NCI-H1048 (cell line): ENCODE measurements at regions not wholly inside any gene's neighbourhood (a gene's known extent, or its start where the extent isn't known, plus 50 kb on each side); places are given as distances from the start of the nearest gene placed in this dataset.
"Not testable (repeated sequence)": the region's sequence is repeated elsewhere in the genome, so short reads cannot be mapped to it uniquely, and the experiment has no call there.

ENCODE experiments used
- DNase-seq: peaks from one replicate; lab custom pipeline; 2025; lab: John Stamatoyannopoulos, UW

GRCh38 chr10:4294996-4295792 is 510.2 kb upstream of the KLF6 start:
- DNase-seq = no peak

DNA sequence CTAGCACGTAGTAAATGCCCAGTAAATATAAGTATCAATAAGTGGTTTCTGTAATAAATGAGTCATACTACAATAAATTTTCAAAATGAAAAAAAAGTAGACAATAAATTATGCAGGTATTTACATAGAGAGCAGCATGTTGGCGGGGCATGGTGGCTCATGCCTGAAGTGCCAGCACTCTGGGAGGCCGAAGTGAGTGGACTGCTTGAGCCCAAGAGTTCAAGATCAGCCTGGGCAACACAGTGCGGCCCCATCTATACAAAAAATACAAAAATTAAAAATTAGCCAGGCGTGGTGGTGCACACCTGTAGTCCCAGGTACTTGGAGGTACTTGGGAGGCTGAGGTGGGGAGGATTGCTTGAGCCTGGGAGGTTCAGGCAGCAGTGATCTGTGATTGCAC is 509.3 kb upstream of the KLF6 start:
- DNase-seq = no peak

DNA sequence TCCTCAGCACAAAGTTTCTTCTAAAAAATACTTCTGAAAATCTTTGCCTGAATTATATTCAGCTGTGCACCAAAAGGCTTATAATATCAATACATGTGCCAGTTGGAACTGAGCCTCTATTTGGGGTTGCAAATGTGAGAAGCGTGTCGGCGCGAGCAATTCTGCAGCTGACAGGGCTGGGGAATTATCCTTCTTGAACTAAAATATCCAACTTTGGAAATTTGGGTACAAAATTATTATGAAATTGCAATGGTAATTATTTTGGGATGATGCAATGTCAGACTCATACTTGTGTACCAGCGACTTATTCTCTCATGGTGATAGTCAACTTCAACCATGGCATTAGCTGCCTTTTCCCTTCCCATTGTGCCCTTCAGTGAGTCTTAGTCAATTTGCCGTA is 507.0 kb upstream of the KLF6 start:
- DNase-seq = no peak

GRCh38 chr10:4285121-4285520 is 500.1 kb upstream of the KLF6 start:
- no peak for DNase-seq

DNA sequence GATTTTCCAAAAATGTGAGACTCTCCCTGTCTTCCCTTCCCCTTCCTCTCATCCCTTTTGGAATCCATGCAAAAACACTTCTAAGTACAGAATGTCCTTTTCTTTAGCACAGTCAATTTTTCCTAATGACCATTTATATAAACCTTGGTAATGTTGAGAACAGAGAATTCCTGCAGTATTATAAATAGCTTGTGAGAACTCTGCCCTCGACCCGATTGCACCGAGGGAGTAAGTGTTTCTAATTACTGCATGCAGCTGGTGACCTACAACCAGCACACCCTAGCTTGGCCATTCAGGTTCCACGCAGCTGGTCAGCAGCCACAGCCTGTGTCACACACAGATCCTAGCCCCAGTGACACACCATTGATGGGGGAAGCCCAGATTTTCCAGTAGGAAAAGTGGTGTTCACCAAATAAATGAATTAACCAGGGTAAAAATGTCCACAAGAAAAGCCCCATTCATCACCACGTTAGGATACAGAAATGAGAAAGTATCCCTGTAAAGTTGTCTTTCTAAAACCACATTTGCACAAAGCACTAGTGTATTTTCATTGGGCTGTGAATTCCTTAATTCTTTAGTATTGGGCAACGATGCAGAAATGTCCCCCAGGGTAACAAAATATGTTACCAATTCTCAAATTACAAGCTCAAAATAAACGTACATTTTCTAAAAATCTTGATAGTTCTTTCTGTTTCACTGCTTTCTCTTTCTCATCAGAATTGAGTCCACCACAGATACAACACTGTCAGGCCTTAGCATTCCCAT is 499.0 kb upstream of the KLF6 start:
- DNase-seq = no peak

GRCh38 chr10:4282496-4282895 is 497.5 kb upstream of the KLF6 start:
- no peak for DNase-seq

DNA sequence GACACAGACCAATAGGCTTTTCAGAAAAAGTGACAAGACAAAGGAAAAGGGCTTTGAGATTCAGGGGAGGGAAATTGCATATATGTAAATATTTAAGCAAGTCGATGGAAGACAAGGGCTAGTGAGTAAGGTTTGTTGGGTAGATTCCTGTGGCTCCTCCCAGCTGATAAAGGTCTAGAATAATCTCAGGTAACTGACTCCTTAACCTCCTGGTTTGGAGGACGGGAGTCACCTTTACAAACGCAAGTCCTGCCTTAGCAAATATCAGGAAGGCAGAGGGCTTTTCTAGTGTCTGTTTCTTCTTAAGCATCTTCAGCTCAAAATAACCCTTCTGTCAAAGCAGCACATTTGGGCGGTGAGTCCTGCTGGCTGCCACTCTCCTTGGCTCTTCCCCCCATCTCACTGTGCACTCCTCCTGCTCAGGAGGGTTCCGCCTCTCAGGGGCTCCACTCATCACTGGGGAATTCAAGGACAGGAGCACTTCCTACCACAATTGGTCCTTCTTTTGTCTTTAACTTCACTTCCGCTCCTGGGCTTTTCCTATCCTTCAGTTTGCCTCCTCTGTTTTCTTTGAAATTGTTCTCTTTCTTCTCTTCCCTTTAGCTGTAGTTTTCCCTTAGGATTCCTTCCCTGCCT is 496.3 kb upstream of the KLF6 start:
- no peak for DNase-seq

- DNase-seq = no peak
Observed at GRCh38 chr10:4280461-4281189, 495.6 kb upstream of the KLF6 start.

DNA sequence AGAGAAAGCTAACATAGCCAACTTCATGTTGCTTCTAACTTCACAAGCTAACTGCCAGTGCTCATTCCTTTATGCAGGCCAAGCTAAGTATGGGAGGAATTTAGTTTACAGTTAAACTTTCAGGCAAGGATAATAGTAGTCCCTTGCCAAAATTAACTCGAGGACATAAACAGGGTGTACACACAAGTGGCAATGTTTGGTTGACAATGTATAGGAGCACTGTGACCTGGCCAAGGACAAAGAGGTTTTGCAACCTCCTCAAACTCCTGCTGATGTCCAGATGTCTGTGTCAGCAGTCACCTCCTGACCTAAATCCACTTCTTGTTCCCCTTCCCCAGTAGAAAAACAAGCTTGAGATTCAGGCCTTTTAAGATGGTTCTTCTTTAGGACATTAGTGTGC is 494.6 kb upstream of the KLF6 start:
- DNase-seq = no peak

GRCh38 chr10:4278186-4278585 is 493.2 kb upstream of the KLF6 start:
- no peak for DNase-seq

GRCh38 chr10:4276151-4276550 is 491.1 kb upstream of the KLF6 start:
- DNase-seq = no peak

GRCh38 chr10:4274671-4275070 is 489.7 kb upstream of the KLF6 start:
- not testable (repeated sequence) for DNase-seq

DNA sequence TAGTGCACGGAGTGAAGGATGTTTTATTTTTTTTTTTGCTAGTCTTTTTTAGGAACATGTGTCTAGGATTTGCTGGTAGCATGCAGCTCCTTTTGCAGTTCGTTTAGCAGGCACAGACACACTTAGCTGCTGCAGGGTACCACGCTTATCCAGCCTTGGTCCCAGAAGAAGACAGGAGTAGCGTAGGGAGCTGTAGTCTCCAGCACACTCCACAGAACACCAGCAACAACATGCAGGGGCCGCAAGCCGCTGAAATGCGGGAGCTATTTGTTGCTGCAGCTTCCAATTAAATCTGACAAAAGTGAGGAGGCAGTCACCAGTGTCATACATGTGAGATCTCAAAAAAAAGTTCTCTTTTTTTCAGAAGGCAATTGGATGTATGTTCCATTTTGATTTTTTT is 486.2 kb upstream of the KLF6 start:
- DNase-seq = no peak

DNA sequence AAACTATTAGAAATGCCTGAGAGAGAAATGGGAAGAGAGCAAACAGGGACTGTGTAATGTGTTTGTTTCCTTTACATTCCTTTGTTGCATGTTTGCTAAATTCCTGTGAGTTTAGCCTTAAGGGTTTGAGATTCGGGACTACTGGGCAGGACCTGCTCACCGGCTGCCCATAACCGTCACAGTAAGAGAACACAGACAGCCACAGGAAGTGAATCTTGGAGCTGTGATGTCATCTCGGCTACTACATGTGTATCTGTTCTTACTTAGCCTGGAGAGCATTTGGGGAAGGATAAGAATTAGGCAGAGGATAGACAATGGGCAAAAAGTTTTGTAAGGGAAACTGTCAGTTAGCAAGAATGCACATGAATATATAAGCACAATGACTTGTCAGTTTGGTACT is 485.1 kb upstream of the KLF6 start:
- DNase-seq = no peak

- DNase-seq = not testable (repeated sequence)
Observed at GRCh38 chr10:4268490-4268889, 483.5 kb upstream of the KLF6 start.

GRCh38 chr10:4267086-4267773 is 482.2 kb upstream of the KLF6 start:
- no peak for DNase-seq

DNA sequence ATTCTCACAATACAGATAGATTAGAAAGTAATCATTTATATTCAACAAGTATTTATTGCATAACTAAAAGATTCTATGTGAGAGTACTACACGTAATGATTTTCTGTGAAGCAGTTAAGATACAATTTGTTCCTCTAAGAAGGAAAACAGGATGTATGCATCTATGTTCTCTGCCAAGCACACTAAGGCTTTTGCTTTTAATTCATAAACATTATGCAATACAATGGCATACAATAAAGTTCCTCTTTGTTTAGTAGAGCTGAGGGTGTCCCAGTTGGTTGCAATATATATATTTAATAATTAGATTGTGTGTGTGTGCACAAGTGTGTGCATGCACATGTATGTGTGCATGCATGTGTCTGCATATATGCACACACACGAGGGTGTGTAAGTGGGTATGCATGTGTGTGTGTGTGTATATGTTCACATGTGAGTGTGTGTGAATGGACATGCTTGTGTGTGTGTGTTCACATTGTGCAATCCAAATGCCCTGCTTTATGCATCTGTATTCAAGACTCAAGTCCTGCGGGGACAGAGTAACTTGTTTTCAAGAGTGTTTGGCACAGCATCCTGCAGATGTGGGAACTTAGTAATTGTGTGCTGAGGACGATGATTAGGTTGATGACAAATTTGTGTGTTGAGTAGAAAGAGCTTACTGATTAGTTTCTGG is 481.5 kb upstream of the KLF6 start:
- DNase-seq = no peak

DNA sequence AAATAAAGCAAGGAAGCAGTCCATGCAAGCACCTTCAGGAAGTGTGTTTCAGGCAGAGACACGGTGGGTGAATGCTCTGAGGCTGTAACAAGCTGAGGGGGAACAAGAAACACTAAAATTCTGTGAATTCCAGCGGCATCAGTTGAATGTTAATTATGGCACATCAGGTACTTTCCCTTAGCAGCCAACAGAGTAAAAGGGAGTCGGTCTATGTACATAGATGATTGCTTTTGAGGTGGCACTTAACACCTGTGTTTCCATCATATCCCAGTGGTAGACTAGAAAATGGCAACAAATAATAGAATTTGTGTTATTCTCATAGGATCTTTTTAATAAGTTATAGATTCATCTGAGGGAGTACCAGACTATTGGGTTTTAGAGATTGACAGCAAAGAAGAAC is 481.0 kb upstream of the KLF6 start:
- no peak for DNase-seq

- DNase-seq = no peak
Observed at GRCh38 chr10:4264209-4264865, 479.3 kb upstream of the KLF6 start.

DNA sequence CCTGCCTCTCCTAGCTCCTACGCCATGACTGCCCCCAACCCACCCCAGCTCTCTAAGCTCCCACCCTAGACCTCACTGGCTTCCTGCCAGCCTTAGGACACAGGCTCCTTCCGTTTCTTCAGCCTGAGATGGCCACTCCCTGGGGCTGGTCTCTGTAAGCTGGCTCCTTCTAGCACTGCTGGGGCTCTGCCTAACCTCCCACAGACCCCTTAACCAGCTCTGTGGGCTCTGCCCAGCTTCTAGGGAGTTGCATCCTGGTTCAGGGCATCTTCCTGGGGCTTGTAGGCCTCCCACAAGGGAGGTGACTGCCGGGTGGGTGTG is 478.6 kb upstream of the KLF6 start:
- DNase-seq = no peak
